Ovary (tissue), 7 donors: ENCODE measurements at regions not wholly inside any gene's neighbourhood (a gene's known extent, or its start where the extent isn't known, plus 50 kb on each side); places are given as distances from the start of the nearest gene placed in this dataset.

Source experiments
- DNase-seq, 5 donors: peaks; one replicate each; pipeline ENCODE4 v3.0.0-alpha.2; 2019 to 2020
- H3K27ac ChIP-seq, 2 donors: fragments of 200-600 bp; one replicate each; pipeline versions ENCODE4 v1.5.1 to v1.8.0; 2019 to 2022
- H3K27me3 ChIP-seq: fragments of 200-600 bp; one replicate; pipeline ENCODE4 v1.8.0; 2022
- H3K36me3 ChIP-seq: fragments of 200-600 bp; sonication (generic); one replicate; pipeline ENCODE4 v1.5.1; 2019
- H3K4me1 ChIP-seq: one replicate; pipeline ENCODE4 v1.8.1; 2013; ENCODE audit warnings: mild to moderate bottlenecking, moderate library complexity; ENCODE audit not compliant: insufficient read depth
- H3K4me3 ChIP-seq: fragments of 200-600 bp; sonication (generic); one replicate; pipeline ENCODE4 v1.5.1; 2017
- H3K9me3 ChIP-seq, 2 donors: fragments of 200-600 bp in 1 of 2; sonication (generic) in 1 of 2; one replicate each; pipeline versions ENCODE4 v1.5.1 to v1.8.1; 2013 to 2019; ENCODE audit warnings: mild to moderate bottlenecking in 1 of 2, moderate library complexity in 1 of 2
- CTCF ChIP-seq, 3 donors: fragments of 450-650 bp in 2 of 3; fragments of 200-600 bp in 1 of 3; IDR thresholded peaks; one replicate each; pipeline versions ENCODE4 v1.5.1 to v1.8.0; 2016 to 2022; ENCODE audit warnings: antibody characterized with exemption in 3 of 3, mild to moderate bottlenecking in 1 of 3
- EP300 ChIP-seq: sonication (generic); formaldehyde crosslinking; IDR thresholded peaks from one replicate; pipeline ENCODE4 v1.6.1; 2017; ENCODE audit warnings: antibody characterized with exemption
- POLR2A ChIP-seq: fragments of 450-650 bp; IDR thresholded peaks from one replicate; pipeline ENCODE4 v1.6.1; 2017; ENCODE audit warnings: antibody characterized with exemption, mild to moderate bottlenecking, moderate library complexity
- WGBS, 3 donors: extraction: QIAGEN DNeasy Blood & Tissue Kit in 1 of 3; methylation state at CpG; one replicate each; pipeline versions ENCODE4 v1.1.5 to v1.1.7; 2013 to 2017; 5-methylcytosine and 5-hydroxymethylcytosine counted together
- intact Hi-C, 4 donors: fragments of 100-400 bp; cut with DNase I; formaldehyde crosslinking; loops; one replicate each; pipeline versions ENCODE4 v1.11.0 to v1.15.1; 2022 to 2023
- donor health status: DM: no; HTN: no; CAD: no; lungs with moderate emphysema.
- donor health status: DM: no; HTN: no; CAD: no.
- donor health status: Bipolar disorder and iron deficiency.
- donor health status: DM: no; HTN: no; CAD: no.
- donor health status: DM: yes; HTN: yes; CAD: no.

- H3K27me3 ChIP-seq: no peaks in the 10 kb centered on the region
- 92 to 95% (median 93%) methylated on average over 1 of the region's 1 CpG for WGBS, 3 donors
- no peaks in the 10 kb centered on the region for H3K4me1 ChIP-seq
- DNase-seq: no peak
- no peak overlapping the region for H3K4me3 ChIP-seq
- H3K9me3 ChIP-seq: no peaks in the 10 kb centered on the region
- no peak overlapping the region for H3K27ac ChIP-seq
- intact Hi-C loops: no loop called here
- TF ChIP-seq EP300: no peak
- H3K36me3 ChIP-seq: no peaks in the 10 kb centered on the region
Measured at GRCh38 chr14:62468946-62469345, 576.3 kb downstream of the KCNH5 start.

- H3K9me3 ChIP-seq: no peaks in the 10 kb centered on the region
- no peak overlapping the region for H3K4me3 ChIP-seq
- intact Hi-C loops: no loop called here
- no peaks in the 10 kb centered on the region for H3K4me1 ChIP-seq
- H3K27ac ChIP-seq: no peak overlapping the region
- no peaks in the 10 kb centered on the region for H3K27me3 ChIP-seq
- no peaks in the 10 kb centered on the region for H3K36me3 ChIP-seq
- TF ChIP-seq POLR2A (no peak), CTCF (IDR thresholded peaks at IDR 0.05) (no peak), EP300 (no peak)
- whole genome bisulfite sequencing, 3 donors: 74 to 77% (median 75%) methylated on average over 4 of the region's 4 CpGs
- DNase-seq: no peak
Measured at GRCh38 chr14:62470935-62471334, 574.3 kb downstream of the KCNH5 start.

GRCh38 chr14:62491146-62491545 is 554.1 kb downstream of the KCNH5 start:
- TF ChIP-seq EP300: no peak
- TF ChIP-seq CTCF (IDR thresholded peaks at IDR 0.05): no peak
- no peak for TF ChIP-seq POLR2A
- intact Hi-C loops: no loop called here
- no peaks in the 10 kb centered on the region for H3K27me3 ChIP-seq
- no peak overlapping the region for H3K27ac ChIP-seq
- no peaks in the 10 kb centered on the region for H3K4me1 ChIP-seq
- no peaks in the 10 kb centered on the region for H3K9me3 ChIP-seq
- no peak for DNase-seq
- 65 to 82% (median 77%) methylated on average over 1 of the region's 1 CpG for WGBS, 3 donors
- no peak overlapping the region for H3K4me3 ChIP-seq
- no peaks in the 10 kb centered on the region for H3K36me3 ChIP-seq

GRCh38 chr14:62497708-62498107 is 547.5 kb downstream of the KCNH5 start:
- whole genome bisulfite sequencing, 3 donors: 39 to 53% (median 42%) methylated on average over 1 of the region's 1 CpG
- intact Hi-C loops: no loop called here
- TF ChIP-seq CTCF (IDR thresholded peaks at IDR 0.05): no peak
- no peak for TF ChIP-seq EP300
- TF ChIP-seq POLR2A: no peak

GRCh38 chr14:62501021-62501750 is 544.1 kb downstream of the KCNH5 start:
- intact Hi-C loops: no loop called here
- Histone ChIP-seq H3K36me3 (no peaks in the 10 kb centered on the region), H3K4me1 (no peaks in the 10 kb centered on the region), H3K9me3 (no peaks in the 10 kb centered on the region), H3K4me3 (no peak overlapping the region), H3K27ac (no peak overlapping the region), H3K27me3 (no peaks in the 10 kb centered on the region)
- no peak for DNase-seq
- TF ChIP-seq EP300 (no peak), POLR2A (no peak), CTCF (IDR thresholded peaks at IDR 0.05) (no peak)
- WGBS, 3 donors: 34 to 52% (median 48%) methylated on average over 1 of the region's 1 CpG

More at GRCh38 chr14:62497708-62498107, 547.5 kb downstream of the KCNH5 start:
- Histone ChIP-seq H3K4me1 (no peaks in the 10 kb centered on the region), H3K36me3 (no peaks in the 10 kb centered on the region), H3K4me3 (no peak overlapping the region), H3K27me3 (no peaks in the 10 kb centered on the region), H3K9me3 (no peaks in the 10 kb centered on the region), H3K27ac (no peak overlapping the region)
- DNase-seq: no peak
